OCI-LY3 (cell line): ENCODE measurements at regions not wholly inside any gene's neighbourhood (a gene's known extent, or its start where the extent isn't known, plus 50 kb on each side); places are given as distances from the start of the nearest gene placed in this dataset.

Experiments
- H2AFZ ChIP-seq: fragments of 200-600, 300-600 bp; shearing (Covaris generic); 2 replicates; pipeline ENCODE4 v1.6.0; 2014; ENCODE audit warnings: antibody characterized with exemption, low read depth, low read length
- H3K27ac ChIP-seq: fragments of 200-600, 300-600 bp; sonication (generic); 2 replicates; pipeline ENCODE4 v1.5.1; 2014; ENCODE audit warnings: mild to moderate bottlenecking, low read length, moderate library complexity, mixed read lengths
- H3K27me3 ChIP-seq: fragments of 200-600, 300-600 bp; sonication (generic); 2 replicates; pipeline ENCODE4 v1.6.1; 2014; ENCODE audit warnings: low read depth, low read length, mixed read lengths
- H3K36me3 ChIP-seq: fragments of 200-600, 300-600 bp; sonication (generic); replicated peaks from 2 replicates; pipeline ENCODE3; 2014; ENCODE audit warnings: low read depth, low read length, mixed read lengths
- H3K4me1 ChIP-seq: fragments of 300-600, 200-600 bp; sonication (generic); 2 replicates; pipeline ENCODE4 v1.6.1; 2014; ENCODE audit warnings: low read length, mixed read lengths
- H3K4me2 ChIP-seq: fragments of 200-600, 300-600 bp; sonication (generic); 2 replicates; pipeline ENCODE4 v1.6.1; 2014; ENCODE audit warnings: low read length, mixed read lengths
- H3K4me3 ChIP-seq: fragments of 300-600, 200-600 bp; sonication (generic); 2 replicates; pipeline ENCODE4 v1.5.1; 2014; ENCODE audit warnings: antibody characterized with exemption, mild to moderate bottlenecking, low read length, moderate library complexity
- H3K79me2 ChIP-seq: fragments of 300-600, 200-600 bp; shearing (Covaris generic); 2 replicates; pipeline ENCODE4 v1.6.1; 2014; ENCODE audit warnings: mild to moderate bottlenecking, low read length, mixed read lengths
- H3K9ac ChIP-seq: fragments of 300-600, 200-600 bp; shearing (Covaris generic); 2 replicates; pipeline ENCODE4 v1.6.0; 2014; ENCODE audit warnings: mild to moderate bottlenecking, low read length, moderate library complexity
- H3K9me3 ChIP-seq: fragments of 200-600, 300-600 bp; shearing (Covaris generic); 2 replicates; pipeline ENCODE4 v1.6.1; 2014; ENCODE audit warnings: low read length, mixed read lengths; ENCODE audit not compliant: insufficient read depth
- H4K20me1 ChIP-seq: fragments of 200-600, 300-600 bp; sonication (generic); 2 replicates; pipeline ENCODE4 v1.6.1; 2016; ENCODE audit warnings: low read length, mixed read lengths; ENCODE audit not compliant: insufficient read depth
- CTCF ChIP-seq: fragments of 200-600, 300-600 bp; sonication (generic); IDR thresholded peaks from 2 replicates; pipeline ENCODE4 v1.5.1; 2014; ENCODE audit warnings: antibody characterized with exemption, low read length, low read depth
- EZH2phosphoT487 ChIP-seq: fragments of 200-600 bp; shearing (Covaris generic); IDR thresholded peaks from 2 replicates; pipeline ENCODE4 v1.6.1; 2018; ENCODE audit warnings: antibody characterized with exemption, mixed run types, low read depth

DNA sequence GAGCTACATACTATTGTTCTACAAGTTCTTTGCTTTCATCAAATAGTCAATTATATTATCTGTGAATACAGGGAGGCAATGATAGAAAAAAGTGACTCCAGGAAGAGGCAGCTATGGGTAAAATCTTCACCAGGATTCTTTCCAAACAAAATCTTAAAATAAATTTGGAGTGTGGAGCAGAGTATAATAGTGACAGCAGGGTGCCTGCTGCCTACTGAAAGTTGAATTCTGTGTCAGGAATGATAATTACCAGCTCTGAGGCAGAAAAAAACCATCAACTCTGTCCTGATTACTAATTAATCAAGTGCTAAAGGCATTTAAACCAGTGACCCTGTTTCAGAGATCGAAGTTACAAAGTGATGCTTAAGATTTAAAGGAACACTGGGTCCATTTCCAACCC, 148.0 kb downstream of the DIPK2A start:
- no peak for TF ChIP-seq CTCF
- no peak for TF ChIP-seq EZH2phosphoT487
- Histone ChIP-seq H3K79me2 (0 out of 2 replicates have a peak, but pooled peaks cover 3% of the 10 kb centered on the region), H2AFZ (no peak overlapping the region), H3K9me3 (no peaks in the 10 kb centered on the region), H3K27me3 (no peaks in the 10 kb centered on the region), H3K4me2 (no peak overlapping the region), H3K27ac (no peak overlapping the region), H3K4me1 (peaks cover 4% of the 10 kb centered on the region), H4K20me1 (no peaks in the 10 kb centered on the region), H3K36me3 (peaks cover 3% of the 10 kb centered on the region), H3K4me3 (no peak overlapping the region), H3K9ac (no peak overlapping the region)

- no peak for TF ChIP-seq EZH2phosphoT487
- no peak for TF ChIP-seq CTCF
- H2AFZ ChIP-seq, result no peak overlapping the region
- H4K20me1 ChIP-seq, result no peaks in the 10 kb centered on the region
- H3K4me2 ChIP-seq, result no peak overlapping the region
- H3K27me3 ChIP-seq, result no peaks in the 10 kb centered on the region
- H3K4me3 ChIP-seq, result no peak overlapping the region
- 0 out of 2 replicates have a peak, but pooled peaks cover 6% of the 10 kb centered on the region for H3K9me3 ChIP-seq
- no peak overlapping the region for H3K27ac ChIP-seq
- H3K79me2 ChIP-seq, result no peaks in the 10 kb centered on the region
- H3K4me1 ChIP-seq, result no peaks in the 10 kb centered on the region
- H3K36me3 ChIP-seq, result peaks cover 3% of the 10 kb centered on the region
- no peak overlapping the region for H3K9ac ChIP-seq
Measured at GRCh38 chr3:144121661-144122060, 150.0 kb downstream of the DIPK2A start.

GRCh38 chr3:144127014-144127413, 155.4 kb downstream of the DIPK2A start:
- Histone ChIP-seq H4K20me1 (no peaks in the 10 kb centered on the region), H2AFZ (no peak overlapping the region), H3K9ac (no peak overlapping the region), H3K79me2 (no peaks in the 10 kb centered on the region), H3K36me3 (peaks cover 3% of the 10 kb centered on the region), H3K9me3 (0 out of 2 replicates have a peak, but pooled peaks cover 6% of the 10 kb centered on the region), H3K4me1 (peaks cover 16% of the 10 kb centered on the region), H3K27ac (no peak overlapping the region), H3K4me2 (no peak overlapping the region), H3K27me3 (no peaks in the 10 kb centered on the region), H3K4me3 (no peak overlapping the region)
- TF ChIP-seq EZH2phosphoT487 (no peak), CTCF (no peak)

DNA sequence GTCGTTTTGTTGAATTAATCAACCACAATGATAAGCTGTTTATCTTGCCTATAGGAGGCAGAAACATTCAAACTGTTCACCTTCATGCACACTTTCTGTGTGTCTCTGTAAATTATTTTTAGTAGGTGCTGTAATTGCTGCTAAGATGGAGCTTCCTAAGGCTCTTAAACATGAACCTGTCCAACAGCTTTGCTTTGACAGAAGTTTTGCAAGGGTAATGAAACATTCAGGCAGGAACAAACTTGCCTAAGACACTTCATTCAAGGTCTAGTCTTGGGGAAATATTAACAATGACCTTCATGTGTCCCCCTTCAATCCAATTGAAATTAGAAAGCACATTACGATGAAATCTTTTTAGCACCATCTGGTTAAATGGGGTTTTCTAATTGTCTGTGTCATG, 156.1 kb downstream of the DIPK2A start:
- peaks cover 3% of the 10 kb centered on the region for H3K36me3 ChIP-seq
- no peak overlapping the region for H3K27ac ChIP-seq
- H3K79me2 ChIP-seq, result no peaks in the 10 kb centered on the region
- H4K20me1 ChIP-seq, result no peaks in the 10 kb centered on the region
- peaks cover 16% of the 10 kb centered on the region for H3K4me1 ChIP-seq
- H3K27me3 ChIP-seq, result no peaks in the 10 kb centered on the region
- TF ChIP-seq EZH2phosphoT487, result no peak
- no peak for TF ChIP-seq CTCF
- H3K4me2 ChIP-seq, result peak overlapping the region; percentile 79
- 0 out of 2 replicates have a peak, but pooled peaks cover 6% of the 10 kb centered on the region for H3K9me3 ChIP-seq
- peak overlapping the region; percentile 61 for H3K4me3 ChIP-seq
- H3K9ac ChIP-seq, result no peak overlapping the region
- H2AFZ ChIP-seq, result no peak overlapping the region
